ENCODE measurements at regions not wholly inside any gene's neighbourhood (a gene's known extent, or its start where the extent isn't known, plus 50 kb on each side); places are given as distances from the start of the nearest gene placed in this dataset.

GRCh38 chr3:6216135-6217026, 644.5 kb upstream of the GRM7 start:
- ATAC-seq = no peak
- no peak for TF ChIP-seq PATZ1 (CRISPR knock-in tag; IDR thresholded peaks at IDR 0.05; ENCODE audit: borderline replicate concordance)
- TF ChIP-seq POU6F1 (CRISPR knock-in tag; IDR thresholded peaks at IDR 0.05; ENCODE audit: borderline replicate concordance, low read depth) = no peak

- TF ChIP-seq ZNF8 (CRISPR knock-in tag; IDR thresholded peaks at IDR 0.05) (no peak), BACH2 (CRISPR knock-in tag; IDR thresholded peaks at IDR 0.05; ENCODE audit: borderline replicate concordance) (no peak), TSHZ2 (CRISPR knock-in tag; IDR thresholded peaks at IDR 0.05) (no peak), CSDC2 (CRISPR knock-in tag; IDR thresholded peaks at IDR 0.05) (no peak), SNAI2 (CRISPR knock-in tag; IDR thresholded peaks at IDR 0.05) (no peak), ZC3H10 (CRISPR knock-in tag; IDR thresholded peaks at IDR 0.05) (no peak), ZNF70 (CRISPR knock-in tag; IDR thresholded peaks at IDR 0.05) (no peak), PATZ1 (CRISPR knock-in tag; IDR thresholded peaks at IDR 0.05; ENCODE audit: borderline replicate concordance) (no peak), RARB (CRISPR knock-in tag; IDR thresholded peaks at IDR 0.05) (no peak), POU6F1 (CRISPR knock-in tag; IDR thresholded peaks at IDR 0.05; ENCODE audit: borderline replicate concordance, low read depth) (no peak)
- no peak for ATAC-seq
Measured at GRCh38 chr3:6220447-6220846, 640.5 kb upstream of the GRM7 start.

GRCh38 chr3:6222069-6222468, 638.8 kb upstream of the GRM7 start:
- ATAC-seq = no peak
- TF ChIP-seq CSRNP3 (CRISPR knock-in tag; IDR thresholded peaks at IDR 0.05) = no peak
- TF ChIP-seq ISL1 (CRISPR knock-in tag; IDR thresholded peaks at IDR 0.05) = no peak
- no peak for TF ChIP-seq OSR1 (CRISPR knock-in tag; IDR thresholded peaks at IDR 0.05)
- TF ChIP-seq SNAI2 (CRISPR knock-in tag; IDR thresholded peaks at IDR 0.05) = no peak
- no peak for TF ChIP-seq CREB5 (CRISPR knock-in tag; IDR thresholded peaks at IDR 0.05; ENCODE audit: low read depth)
- no peak for TF ChIP-seq BACH2 (CRISPR knock-in tag; IDR thresholded peaks at IDR 0.05; ENCODE audit: borderline replicate concordance)
- no peak for TF ChIP-seq PATZ1 (CRISPR knock-in tag; IDR thresholded peaks at IDR 0.05; ENCODE audit: borderline replicate concordance)
- TF ChIP-seq ZFP30 (CRISPR knock-in tag; IDR thresholded peaks at IDR 0.05) = no peak
